KOPT-K1 (cell line): ENCODE measurements at regions not wholly inside any gene's neighbourhood (a gene's known extent, or its start where the extent isn't known, plus 50 kb on each side); places are given as distances from the start of the nearest gene placed in this dataset.

ENCODE experiments used
- H3K27ac ChIP-seq: fragments of 200-600 bp; sonication (generic); 2 replicates; pipeline ENCODE4 v1.5.1; 2016; ENCODE audit warnings: antibody characterized with exemption, mild to moderate bottlenecking, low read depth, low read length; ENCODE audit not compliant: poor library complexity, severe bottlenecking
- H3K36me3 ChIP-seq: fragments of 200-600 bp; sonication (generic); 2 replicates; pipeline ENCODE4 v1.5.1; 2017; ENCODE audit warnings: antibody characterized with exemption, mild to moderate bottlenecking, low read length, moderate library complexity; ENCODE audit not compliant: insufficient read depth
- H3K9me3 ChIP-seq: fragments of 200-600 bp; sonication (generic); 2 replicates; pipeline ENCODE4 v1.5.1; 2017; ENCODE audit warnings: antibody characterized with exemption, low read length, mild to moderate bottlenecking; ENCODE audit not compliant: insufficient read depth, poor library complexity, severe bottlenecking

GRCh38 chr13:111027458-111028439 lies 87.4 kb upstream of the ARHGEF7 start:
- Histone ChIP-seq H3K9me3 (peaks cover 5% of the 10 kb centered on the region), H3K36me3 (no peaks in the 10 kb centered on the region), H3K27ac (no peak overlapping the region)

DNA sequence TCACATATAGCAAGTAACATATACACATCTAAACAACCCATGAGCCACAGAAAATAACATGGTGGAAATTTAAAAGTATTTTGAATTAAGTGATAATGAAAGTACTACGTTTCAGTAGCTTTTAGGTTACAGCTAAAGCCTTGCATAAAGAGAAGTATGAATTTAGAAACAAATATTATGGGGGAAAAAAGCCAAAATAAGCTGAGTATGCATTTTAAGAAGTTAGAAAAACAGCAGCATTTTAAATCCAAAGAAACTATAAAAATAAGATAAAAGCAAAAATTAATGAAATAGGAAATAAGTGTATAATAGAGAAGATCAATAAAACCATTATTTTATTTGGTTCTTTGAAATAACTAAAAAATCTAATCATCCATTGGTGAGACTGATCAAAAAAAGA lies 89.8 kb upstream of the ARHGEF7 start:
- Histone ChIP-seq H3K27ac (no peak overlapping the region), H3K36me3 (no peaks in the 10 kb centered on the region), H3K9me3 (peaks cover 23% of the 10 kb centered on the region)

DNA sequence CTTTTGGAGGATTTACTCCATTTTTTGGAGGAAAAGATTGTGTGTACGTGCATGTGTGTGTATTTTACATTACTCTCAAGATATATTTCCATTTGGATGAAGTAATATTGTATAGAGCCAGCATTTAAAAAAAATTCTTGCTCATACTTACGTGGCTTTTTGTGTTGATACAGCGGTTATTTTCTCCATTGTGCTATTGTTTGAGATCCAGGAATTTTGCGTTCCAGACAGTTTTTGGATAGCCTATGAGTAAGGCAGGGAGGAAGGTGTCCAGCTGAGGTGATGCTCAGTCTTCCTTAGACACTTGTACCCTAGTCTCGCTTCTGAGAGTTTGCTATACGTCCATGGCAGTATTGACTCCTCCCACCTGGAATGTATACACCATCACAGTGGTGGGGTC lies 92.2 kb upstream of the ARHGEF7 start:
- H3K27ac ChIP-seq, result no peak overlapping the region
- peaks cover 29% of the 10 kb centered on the region for H3K9me3 ChIP-seq
- no peaks in the 10 kb centered on the region for H3K36me3 ChIP-seq

GRCh38 chr13:111022241-111022640 lies 92.9 kb upstream of the ARHGEF7 start:
- Histone ChIP-seq H3K9me3 (peaks cover 29% of the 10 kb centered on the region), H3K36me3 (no peaks in the 10 kb centered on the region), H3K27ac (no peak overlapping the region)

- Histone ChIP-seq H3K36me3 (no peaks in the 10 kb centered on the region), H3K9me3 (peaks cover 29% of the 10 kb centered on the region), H3K27ac (no peak overlapping the region)
Measured at GRCh38 chr13:111021270-111021669, 93.8 kb upstream of the ARHGEF7 start.

GRCh38 chr13:111020546-111020945 lies 94.6 kb upstream of the ARHGEF7 start:
- Histone ChIP-seq H3K27ac (no peak overlapping the region), H3K36me3 (no peaks in the 10 kb centered on the region), H3K9me3 (peaks cover 29% of the 10 kb centered on the region)

DNA sequence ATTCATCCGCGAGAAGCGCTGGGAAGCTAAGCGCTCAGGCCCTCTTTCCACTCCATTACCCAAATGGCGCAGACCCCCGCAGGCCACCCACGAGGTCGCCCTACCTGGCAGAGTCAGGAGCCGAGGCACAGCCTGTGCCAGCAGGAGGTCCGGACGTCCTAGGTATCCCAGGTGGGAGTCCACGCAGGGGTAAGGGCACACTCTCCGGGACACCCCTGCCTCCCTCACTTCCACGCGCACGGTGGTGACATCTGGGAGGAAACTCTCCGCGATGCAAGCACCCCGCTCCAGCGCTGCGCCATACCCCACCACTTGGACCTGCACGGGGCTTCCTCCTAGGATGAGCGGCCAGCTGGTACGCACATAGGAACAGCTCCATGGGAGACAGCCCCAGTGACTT lies 95.1 kb upstream of the ARHGEF7 start:
- Histone ChIP-seq H3K27ac (no peak overlapping the region), H3K9me3 (peaks cover 29% of the 10 kb centered on the region), H3K36me3 (no peaks in the 10 kb centered on the region)

DNA sequence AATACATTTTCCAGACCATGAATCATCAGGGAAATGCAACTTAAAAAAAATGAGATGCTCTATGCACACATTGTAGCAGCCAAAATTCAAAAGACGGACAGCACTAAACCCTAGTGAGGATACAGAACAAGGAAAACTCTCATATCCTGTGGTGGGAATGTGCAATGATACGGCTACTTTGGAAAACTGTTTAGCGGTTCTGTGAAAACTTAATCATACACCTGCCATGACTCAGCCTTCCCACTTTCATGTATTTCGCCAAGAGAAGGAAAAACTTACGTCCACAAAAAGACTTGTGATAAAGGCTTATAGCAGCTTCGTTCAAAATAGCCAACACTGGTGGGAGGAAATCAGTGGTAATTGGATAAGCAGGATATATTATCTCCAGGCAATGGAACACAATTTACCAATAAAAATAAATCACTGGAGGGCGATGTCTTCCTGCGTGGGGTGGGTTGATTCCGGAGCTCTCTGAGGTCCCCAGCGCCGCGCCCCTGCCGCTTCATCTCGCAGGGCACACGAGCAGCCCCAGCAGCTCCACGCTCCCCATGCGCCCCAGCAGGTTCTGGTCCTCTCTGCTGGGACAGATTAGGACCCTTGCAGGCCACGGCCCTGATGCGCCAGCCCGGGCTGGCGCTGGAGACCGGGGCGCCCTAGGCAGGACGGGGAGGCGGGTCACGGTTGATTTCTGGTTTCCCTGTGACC lies 97.2 kb upstream of the ARHGEF7 start:
- Histone ChIP-seq H3K36me3 (no peaks in the 10 kb centered on the region), H3K27ac (no peak overlapping the region), H3K9me3 (peaks cover 26% of the 10 kb centered on the region)

GRCh38 chr13:111013196-111013595 lies 98.3 kb upstream of the ANKRD10 start:
- Histone ChIP-seq H3K27ac (no peak overlapping the region), H3K9me3 (no peaks in the 10 kb centered on the region), H3K36me3 (no peaks in the 10 kb centered on the region)

- Histone ChIP-seq H3K9me3 (no peaks in the 10 kb centered on the region), H3K36me3 (no peaks in the 10 kb centered on the region), H3K27ac (no peak overlapping the region)
Measured at GRCh38 chr13:111011899-111012298, 97.0 kb upstream of the ANKRD10 start.

- Histone ChIP-seq H3K9me3 (no peaks in the 10 kb centered on the region), H3K36me3 (no peaks in the 10 kb centered on the region), H3K27ac (no peak overlapping the region)
Measured at GRCh38 chr13:111008351-111008750, 93.5 kb upstream of the ANKRD10 start.

DNA sequence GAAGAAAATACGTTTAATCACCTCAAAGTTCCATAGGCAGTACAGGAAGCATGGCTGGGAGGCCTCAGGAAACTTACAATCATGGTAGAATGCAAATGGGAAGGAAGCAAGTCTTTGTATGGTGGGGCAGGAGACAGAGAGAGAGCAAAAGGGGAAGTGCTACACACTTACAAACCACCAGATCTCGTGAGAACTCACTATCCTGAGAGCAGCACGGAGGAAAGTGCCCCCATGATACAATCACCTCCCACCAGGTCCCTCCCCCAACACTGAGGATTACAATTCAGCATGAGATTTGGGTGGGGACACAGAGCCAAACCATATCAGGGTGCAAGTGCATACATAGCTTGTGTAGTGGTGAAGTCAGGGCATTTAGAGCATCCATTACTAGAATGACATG lies 92.3 kb upstream of the ANKRD10 start:
- Histone ChIP-seq H3K9me3 (no peaks in the 10 kb centered on the region), H3K27ac (no peak overlapping the region)

DNA sequence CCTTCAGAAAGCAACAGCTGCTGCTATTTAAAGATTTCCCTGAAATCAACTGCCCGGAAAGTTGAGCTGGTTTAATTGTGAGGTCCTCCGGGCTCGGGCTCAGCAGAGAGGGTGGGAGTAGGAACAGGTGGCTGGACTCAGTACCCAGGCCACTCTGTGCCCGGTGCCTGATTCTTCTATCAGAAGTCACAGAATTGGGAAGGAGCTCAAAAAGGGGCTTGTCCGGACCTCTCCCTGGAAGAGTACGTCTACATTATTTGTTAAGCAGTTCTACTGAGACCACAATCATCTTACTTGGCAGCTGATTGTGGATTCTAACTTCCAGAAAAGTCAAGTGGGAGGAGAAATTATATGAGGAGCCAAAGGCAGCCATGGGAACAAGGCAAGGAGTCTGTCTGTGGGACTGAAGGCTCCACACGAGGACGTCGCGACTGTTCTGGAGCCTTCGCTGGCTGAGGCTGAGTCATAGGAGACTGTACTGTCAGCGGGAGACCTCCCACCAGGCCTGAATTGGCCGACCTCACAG lies 91.7 kb upstream of the ANKRD10 start:
- no peaks in the 10 kb centered on the region for H3K9me3 ChIP-seq
- no peak overlapping the region for H3K27ac ChIP-seq
- no peaks in the 10 kb centered on the region for H3K36me3 ChIP-seq

More for the DNA sequence above, 92.3 kb upstream of the ANKRD10 start:
- no peaks in the 10 kb centered on the region for H3K36me3 ChIP-seq

- no peaks in the 10 kb centered on the region for H3K9me3 ChIP-seq
- H3K27ac ChIP-seq, result no peak overlapping the region
- no peaks in the 10 kb centered on the region for H3K36me3 ChIP-seq
Measured at GRCh38 chr13:111005808-111006505, 91.1 kb upstream of the ANKRD10 start.

GRCh38 chr13:111005364-111005763 lies 90.5 kb upstream of the ANKRD10 start:
- Histone ChIP-seq H3K27ac (no peak overlapping the region), H3K9me3 (no peaks in the 10 kb centered on the region), H3K36me3 (no peaks in the 10 kb centered on the region)
